HG02938 (cell line): ENCODE measurements at regions not wholly inside any gene's neighbourhood (a gene's known extent, or its start where the extent isn't known, plus 50 kb on each side); places are given as distances from the start of the nearest gene placed in this dataset.
"Not testable (repeated sequence)": the region's sequence is repeated elsewhere in the genome, so short reads cannot be mapped to it uniquely, and the experiment has no call there.

Source experiments
- ATAC-seq: cut with Tn5 transposase; IDR thresholded peaks from one replicate; pipeline ENCODE4 v1.9.1; 2021; ENCODE audit warnings: mild to moderate bottlenecking, moderate library complexity; ENCODE audit not compliant: unreplicated experiment

GRCh38 chr5:19141937-19142524 is 846.0 kb downstream of the CDH18 start:
- not testable (repeated sequence) for ATAC-seq

GRCh38 chr5:19142713-19143414 is 845.1 kb downstream of the CDH18 start:
- ATAC-seq = not testable (repeated sequence)

GRCh38 chr5:19143935-19144334 is 844.1 kb downstream of the CDH18 start:
- no peak for ATAC-seq

- no peak for ATAC-seq
Measured at GRCh38 chr5:19169426-19169825, 818.6 kb downstream of the CDH18 start.

- no peak for ATAC-seq
Measured at GRCh38 chr5:19172926-19173470, 815.0 kb downstream of the CDH18 start.

GRCh38 chr5:19175776-19176570 is 812.0 kb downstream of the CDH18 start:
- ATAC-seq = no peak

- ATAC-seq = no peak
Measured at GRCh38 chr5:19179571-19179970, 808.4 kb downstream of the CDH18 start.

GRCh38 chr5:19189176-19189575 is 798.8 kb downstream of the CDH18 start:
- no peak for ATAC-seq

GRCh38 chr5:19193631-19194030 is 794.4 kb downstream of the CDH18 start:
- ATAC-seq = no peak

GRCh38 chr5:19196631-19197030 is 791.4 kb downstream of the CDH18 start:
- ATAC-seq = no peak

GRCh38 chr5:19200251-19200650 is 787.7 kb downstream of the CDH18 start:
- no peak for ATAC-seq

- ATAC-seq = no peak
Measured at GRCh38 chr5:19208397-19208796, 779.6 kb downstream of the CDH18 start.

GRCh38 chr5:19210886-19211285 is 777.1 kb downstream of the CDH18 start:
- no peak for ATAC-seq

GRCh38 chr5:19229179-19229835 is 758.7 kb downstream of the CDH18 start:
- ATAC-seq = no peak

- no peak for ATAC-seq
Measured at GRCh38 chr5:19233573-19233972, 754.4 kb downstream of the CDH18 start.

- ATAC-seq = no peak
Measured at GRCh38 chr5:19235101-19235584, 752.9 kb downstream of the CDH18 start.

GRCh38 chr5:19240170-19240569 is 747.8 kb downstream of the CDH18 start:
- ATAC-seq = no peak

- ATAC-seq = no peak
Measured at GRCh38 chr5:19241690-19242089, 746.3 kb downstream of the CDH18 start.

- not testable (repeated sequence) for ATAC-seq
Measured at GRCh38 chr5:19246191-19246590, 741.8 kb downstream of the CDH18 start.

- ATAC-seq = no peak
Measured at GRCh38 chr5:19247302-19247701, 740.7 kb downstream of the CDH18 start.

- ATAC-seq = no peak
Measured at GRCh38 chr5:19256036-19256435, 732.0 kb downstream of the CDH18 start.
